Testis (tissue), 2 donors: ENCODE measurements at regions not wholly inside any gene's neighbourhood (a gene's known extent, or its start where the extent isn't known, plus 50 kb on each side); places are given as distances from the start of the nearest gene placed in this dataset.
"Not testable (repeated sequence)": the region's sequence is repeated elsewhere in the genome, so short reads cannot be mapped to it uniquely, and the experiment has no call there.

Experiments used
- DNase-seq: peaks from one replicate; pipeline ENCODE4 v3.0.0-alpha.2; 2019
- H3K27ac ChIP-seq, 2 donors: fragments of 200-600 bp; sonication (generic); one replicate each; pipeline ENCODE4 v1.5.1; 2019
- H3K27me3 ChIP-seq: fragments of 200-600 bp; sonication (generic); one replicate; pipeline ENCODE4 v1.5.1; 2019
- H3K36me3 ChIP-seq: fragments of 200-600 bp; sonication (generic); one replicate; pipeline ENCODE4 v1.5.1; 2017; ENCODE audit warnings: low read depth; ENCODE audit errors: missing control alignments
- H3K4me1 ChIP-seq: fragments of 200-600 bp; sonication (generic); one replicate; pipeline ENCODE4 v1.5.1; 2019
- H3K4me3 ChIP-seq, 2 donors: fragments of 200-600 bp; sonication (generic); one replicate each; pipeline ENCODE4 v1.5.1; 2017 to 2019
- H3K9me3 ChIP-seq: fragments of 200-600 bp; sonication (generic); one replicate; pipeline ENCODE4 v1.5.1; 2017
- CTCF ChIP-seq, 3 experiments: fragments of 450-650 bp in 2 of 3; fragments of 200-600 bp in 1 of 3; sonication (generic) in 1 of 3; IDR thresholded peaks; one replicate each; pipeline ENCODE4 v1.5.1; 2016 to 2019; ENCODE audit warnings: antibody characterized with exemption in 3 of 3, mild to moderate bottlenecking in 2 of 3, moderate library complexity in 1 of 3
- POLR2A ChIP-seq: fragments of 450-650 bp; IDR thresholded peaks from one replicate; pipeline ENCODE4 v1.6.1; 2017; ENCODE audit warnings: antibody characterized with exemption, mild to moderate bottlenecking, moderate library complexity
- WGBS, 2 donors: methylation state at CpG; one replicate each; pipeline ENCODE4 v1.1.5; 2018; 5-methylcytosine and 5-hydroxymethylcytosine counted together
- intact Hi-C: fragments of 100-400 bp; cut with DNase I; formaldehyde crosslinking; loops from one replicate; pipeline ENCODE4 v1.15.1; 2023; ENCODE audit warnings: low total_unique reads

DNA sequence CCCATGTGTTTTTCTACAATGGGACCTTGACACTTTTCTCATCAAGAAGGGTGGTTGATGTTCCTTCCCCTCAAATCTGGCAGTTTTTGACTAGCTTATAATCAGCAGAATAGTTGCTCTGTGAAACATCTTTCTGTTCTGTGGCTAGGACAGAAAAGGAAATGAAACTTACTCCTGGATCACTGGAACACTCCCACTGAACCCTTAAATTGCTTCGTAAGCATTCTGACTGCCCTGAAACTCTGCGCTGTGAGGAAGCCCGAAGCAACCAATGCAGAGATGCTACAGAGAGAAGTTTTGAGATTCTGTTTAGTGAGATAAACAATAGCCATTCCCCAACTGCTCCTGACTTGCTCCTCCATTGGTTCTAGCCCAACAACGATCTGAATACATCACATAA, 602.2 kb downstream of the CENPC start:
- TF ChIP-seq CTCF (IDR thresholded peaks at IDR 0.05): no peak
- TF ChIP-seq POLR2A: no peak
- intact Hi-C loops: no loop called here
- Histone ChIP-seq H3K27me3 (no peaks in the 10 kb centered on the region), H3K9me3 (no peaks in the 10 kb centered on the region), H3K4me1 (no peaks in the 10 kb centered on the region), H3K36me3 (no peaks in the 10 kb centered on the region), H3K27ac (no peak overlapping the region), H3K4me3 (no peak overlapping the region)
- WGBS, 2 donors: 55 to 63% methylated on average over 4 of the region's 4 CpGs
- no peak for DNase-seq

GRCh38 chr4:66931981-66932380, 613.3 kb downstream of the CENPC start:
- intact Hi-C loops, H3K27me3 ChIP-seq, DNase-seq, H3K27ac ChIP-seq, H3K9me3 ChIP-seq, H3K4me3 ChIP-seq, H3K36me3 ChIP-seq, H3K4me1 ChIP-seq: not testable (repeated sequence)
- 77 to 88% methylated on average over 3 of the region's 3 CpGs for WGBS, 2 donors

DNA sequence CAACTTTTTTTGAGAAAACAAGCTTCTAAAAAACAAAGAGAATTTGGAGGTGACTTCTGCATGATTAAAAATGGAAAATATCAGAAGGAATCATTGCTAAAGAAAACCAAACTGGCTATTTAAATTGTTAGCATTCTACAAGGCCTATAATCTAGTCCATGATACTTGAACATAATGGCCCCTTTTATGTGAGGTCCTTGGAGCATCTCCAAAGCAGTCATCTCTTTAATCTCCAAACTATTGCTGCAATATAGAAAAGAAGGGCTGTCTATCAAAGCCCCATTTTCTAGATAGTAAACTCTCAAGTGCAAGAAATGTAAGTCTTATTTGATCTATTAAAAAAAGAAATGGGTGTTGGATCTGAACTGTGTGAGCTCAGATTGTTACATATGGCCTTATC, 615.1 kb downstream of the CENPC start:
- no peak for DNase-seq
- Histone ChIP-seq H3K4me1 (no peaks in the 10 kb centered on the region), H3K9me3 (no peaks in the 10 kb centered on the region), H3K4me3 (no peak overlapping the region), H3K36me3 (no peaks in the 10 kb centered on the region), H3K27me3 (no peaks in the 10 kb centered on the region), H3K27ac (no peak overlapping the region)
- no peak for TF ChIP-seq CTCF (IDR thresholded peaks at IDR 0.05)
- TF ChIP-seq POLR2A: no peak
- intact Hi-C loops: no loop called here

- no peak for TF ChIP-seq CTCF (IDR thresholded peaks at IDR 0.05)
- no peak for TF ChIP-seq POLR2A
- WGBS, 2 donors: 48 to 70% methylated on average over 1 of the region's 1 CpG
- Histone ChIP-seq H3K4me3 (no peak overlapping the region), H3K27ac (no peak overlapping the region), H3K27me3 (no peaks in the 10 kb centered on the region), H3K4me1 (no peaks in the 10 kb centered on the region), H3K9me3 (no peaks in the 10 kb centered on the region), H3K36me3 (no peaks in the 10 kb centered on the region)
- no peak for DNase-seq
- intact Hi-C loops: no loop called here
These were observed 615.6 kb downstream of the CENPC start for GRCh38 chr4:66929748-66930147.

DNA sequence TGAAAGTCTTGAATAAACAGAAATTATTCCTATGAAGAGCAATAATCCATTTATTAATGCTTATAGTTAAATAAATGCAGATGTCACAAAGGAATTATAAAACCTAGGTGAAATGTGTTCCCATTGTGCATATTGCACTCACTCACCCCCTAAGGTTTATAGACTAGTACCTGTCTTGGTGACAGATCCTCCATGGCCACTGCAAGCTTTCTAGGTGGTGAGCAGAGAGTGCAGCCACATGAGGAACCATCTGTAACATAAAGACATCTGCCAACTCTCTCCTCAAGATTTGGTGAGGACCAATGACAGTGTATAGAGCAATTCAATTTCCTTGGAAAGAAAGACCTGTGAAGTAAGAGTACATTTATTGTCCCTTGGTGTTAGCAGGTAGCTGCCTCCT, 616.4 kb downstream of the CENPC start:
- not testable (repeated sequence) for H3K9me3 ChIP-seq

DNA sequence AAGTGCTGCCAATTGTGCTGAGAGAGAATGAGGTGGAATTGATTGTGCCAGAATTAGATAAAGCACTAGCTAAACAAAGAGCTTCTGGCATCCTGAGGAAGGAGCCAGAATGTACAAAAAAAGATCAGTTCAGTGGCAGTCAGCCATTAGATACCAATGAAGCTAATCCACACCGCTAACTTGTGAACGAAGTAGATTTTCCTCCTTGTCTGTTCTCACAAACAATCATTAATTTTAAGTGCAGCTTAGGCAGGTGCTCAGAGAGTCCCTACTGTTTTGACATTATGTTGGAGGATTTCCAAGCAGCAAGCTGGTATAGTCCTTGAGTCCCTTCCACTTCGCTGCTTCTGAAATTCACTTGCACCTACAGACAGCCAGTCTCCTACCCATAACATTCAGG, 617.4 kb downstream of the CENPC start:
- no peaks in the 10 kb centered on the region for H3K27me3 ChIP-seq
- WGBS, 2 donors: 37 to 41% methylated on average over 3 of the region's 3 CpGs
- H3K27ac ChIP-seq: no peak overlapping the region
- intact Hi-C loops: no loop called here
- TF ChIP-seq POLR2A: no peak
- TF ChIP-seq CTCF (IDR thresholded peaks at IDR 0.05): no peak
- no peaks in the 10 kb centered on the region for H3K36me3 ChIP-seq
- no peaks in the 10 kb centered on the region for H3K4me1 ChIP-seq
- DNase-seq: no peak
- H3K9me3 ChIP-seq: no peaks in the 10 kb centered on the region
- H3K4me3 ChIP-seq: no peak overlapping the region

More for the DNA sequence above, 616.4 kb downstream of the CENPC start:
- H3K4me1 ChIP-seq, H3K27me3 ChIP-seq, H3K4me3 ChIP-seq, DNase-seq, H3K27ac ChIP-seq, H3K36me3 ChIP-seq, intact Hi-C loops: not testable (repeated sequence)
